Breast epithelium (tissue), 3 donors: ENCODE measurements at regions not wholly inside any gene's neighbourhood (a gene's known extent, or its start where the extent isn't known, plus 50 kb on each side); places are given as distances from the start of the nearest gene placed in this dataset.

Experiments used
- POLR2A ChIP-seq: fragments of 450-650 bp; IDR thresholded peaks from one replicate; pipeline ENCODE4 v1.6.1; 2016; ENCODE audit warnings: antibody characterized with exemption, mild to moderate bottlenecking, moderate library complexity
- TF ChIP-seq, protein P1 (sequence below), 3 donors: fragments of 450-650 bp; IDR thresholded peaks; one replicate each; pipeline ENCODE4 v1.5.1; 2016 to 2017; ENCODE audit warnings: antibody characterized with exemption in 3 of 3, mild to moderate bottlenecking in 3 of 3, moderate library complexity in 3 of 3

GRCh38 chr10:78696791-78697395 lies 371.9 kb upstream of the ZMIZ1 start:
- TF ChIP-seq POLR2A = no peak
- TF ChIP-seq, protein P1, sequence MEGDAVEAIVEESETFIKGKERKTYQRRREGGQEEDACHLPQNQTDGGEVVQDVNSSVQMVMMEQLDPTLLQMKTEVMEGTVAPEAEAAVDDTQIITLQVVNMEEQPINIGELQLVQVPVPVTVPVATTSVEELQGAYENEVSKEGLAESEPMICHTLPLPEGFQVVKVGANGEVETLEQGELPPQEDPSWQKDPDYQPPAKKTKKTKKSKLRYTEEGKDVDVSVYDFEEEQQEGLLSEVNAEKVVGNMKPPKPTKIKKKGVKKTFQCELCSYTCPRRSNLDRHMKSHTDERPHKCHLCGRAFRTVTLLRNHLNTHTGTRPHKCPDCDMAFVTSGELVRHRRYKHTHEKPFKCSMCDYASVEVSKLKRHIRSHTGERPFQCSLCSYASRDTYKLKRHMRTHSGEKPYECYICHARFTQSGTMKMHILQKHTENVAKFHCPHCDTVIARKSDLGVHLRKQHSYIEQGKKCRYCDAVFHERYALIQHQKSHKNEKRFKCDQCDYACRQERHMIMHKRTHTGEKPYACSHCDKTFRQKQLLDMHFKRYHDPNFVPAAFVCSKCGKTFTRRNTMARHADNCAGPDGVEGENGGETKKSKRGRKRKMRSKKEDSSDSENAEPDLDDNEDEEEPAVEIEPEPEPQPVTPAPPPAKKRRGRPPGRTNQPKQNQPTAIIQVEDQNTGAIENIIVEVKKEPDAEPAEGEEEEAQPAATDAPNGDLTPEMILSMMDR (IDR thresholded peaks at IDR 0.05) = no peak
